GM23248 (cell line): ENCODE measurements at regions not wholly inside any gene's neighbourhood (a gene's known extent, or its start where the extent isn't known, plus 50 kb on each side); places are given as distances from the start of the nearest gene placed in this dataset.

Source experiments
- DNase-seq: peaks from one replicate; pipeline ENCODE4 v3.0.0-alpha.2; 2015
- H2AFZ ChIP-seq: fragments of 200-600 bp; sonication (generic); 2 replicates; pipeline ENCODE4 v1.6.1; 2016; ENCODE audit warnings: antibody characterized with exemption
- H3F3A ChIP-seq: fragments of 200-600 bp; sonication (generic); 2 replicates; pipeline ENCODE4 v1.6.1; 2016; ENCODE audit warnings: mild to moderate bottlenecking, antibody characterized with exemption, mixed run types; ENCODE audit not compliant: insufficient read depth
- H3K27ac ChIP-seq: fragments of 200-600 bp; sonication (generic); 2 replicates; pipeline ENCODE4 v1.5.1; 2016; ENCODE audit warnings: mild to moderate bottlenecking
- H3K27me3 ChIP-seq: fragments of 200-600 bp; sonication (generic); replicated peaks from 2 replicates; pipeline ENCODE4 v1.6.1; 2016; ENCODE audit warnings: mild to moderate bottlenecking; ENCODE audit not compliant: insufficient read depth
- H3K36me3 ChIP-seq: fragments of 200-600 bp; sonication (generic); 2 replicates; pipeline ENCODE4 v1.6.1; 2016; ENCODE audit warnings: low read depth, mild to moderate bottlenecking
- H3K4me1 ChIP-seq: fragments of 200-600 bp; sonication (generic); 2 replicates; pipeline ENCODE4 v1.6.1; 2016; ENCODE audit warnings: mild to moderate bottlenecking; ENCODE audit not compliant: insufficient read depth
- H3K4me2 ChIP-seq: fragments of 200-600 bp; sonication (generic); one replicate; pipeline ENCODE4 v1.6.1; 2016; ENCODE audit warnings: mild to moderate bottlenecking; ENCODE audit not compliant: unreplicated experiment
- H3K4me3 ChIP-seq: fragments of 200-600 bp; sonication (generic); 2 replicates; pipeline ENCODE4 v1.5.1; 2016; ENCODE audit warnings: mild to moderate bottlenecking
- H3K79me2 ChIP-seq: fragments of 200-600 bp; sonication (generic); 2 replicates; pipeline ENCODE4 v1.6.1; 2016; ENCODE audit warnings: mild to moderate bottlenecking; ENCODE audit not compliant: insufficient read depth
- H3K9ac ChIP-seq: fragments of 200-600 bp; sonication (generic); 2 replicates; pipeline ENCODE4 v1.6.1; 2016; ENCODE audit warnings: mild to moderate bottlenecking
- H3K9me2 ChIP-seq: fragments of 200-600 bp; sonication (generic); 2 replicates; pipeline ENCODE4 v1.6.1; 2016; ENCODE audit warnings: mixed run types, mild to moderate bottlenecking, moderate library complexity; ENCODE audit not compliant: insufficient read depth
- H3K9me3 ChIP-seq: fragments of 200-600 bp; sonication (generic); one replicate; pipeline ENCODE4 v1.6.1; 2017; ENCODE audit warnings: low read depth
- H4K20me1 ChIP-seq: fragments of 200-600 bp; sonication (generic); 2 replicates; pipeline ENCODE4 v1.6.0; 2016; ENCODE audit not compliant: insufficient read depth
- EZH2 ChIP-seq: fragments of 200-600 bp; sonication (generic); IDR thresholded peaks from 2 replicates; pipeline ENCODE4 v1.6.1; 2018; ENCODE audit warnings: antibody characterized with exemption, mild to moderate bottlenecking; ENCODE audit not compliant: insufficient read depth, poor library complexity, severe bottlenecking
- EZH2phosphoT487 ChIP-seq: fragments of 200-600 bp; sonication (generic); IDR thresholded peaks from 2 replicates; pipeline ENCODE4 v1.6.1; 2018; ENCODE audit warnings: antibody characterized with exemption, moderate library complexity, mild to moderate bottlenecking, low read depth; ENCODE audit not compliant: insufficient read depth
- WGBS, 2 experiments: methylation state at CpG; one replicate each; pipeline ENCODE4 v1.1.6; 2015 to 2017; ENCODE audit warnings: low lambda C conversion rate in 2 of 2, low coverage in 1 of 2; ENCODE audit errors: missing lambda C conversion rate in 2 of 2; 5-methylcytosine and 5-hydroxymethylcytosine counted together
- in situ Hi-C: fragments of 300-500 bp; cut with MboI; formaldehyde crosslinking; loops from 2 replicates; pipeline ENCODE4 v1.15.0; 2020

GRCh38 chr15:46872286-46872980, 844.9 kb upstream of the SEMA6D start:
- no peak for DNase-seq
- WGBS, 2 experiments, result 35 to 38% methylated on average over 5 of the region's 5 CpGs
- in situ Hi-C loops, result no loop called here

DNA sequence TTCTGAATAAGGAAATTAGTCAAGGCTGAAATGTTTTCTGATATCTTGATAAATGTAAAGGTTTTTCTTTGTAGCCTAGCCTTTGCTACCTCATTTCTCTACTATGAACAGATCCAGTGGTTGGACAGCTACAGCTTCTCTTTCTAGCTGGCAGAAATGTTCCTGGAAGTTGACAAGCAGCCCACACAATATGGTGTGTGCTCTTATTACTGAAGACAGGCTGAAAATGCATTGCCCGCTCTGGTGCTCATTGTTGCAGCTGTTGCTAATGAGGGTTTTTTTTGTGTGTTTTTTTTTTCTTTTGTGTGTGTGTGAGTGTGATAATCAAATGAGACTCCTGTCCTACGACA, 844.3 kb upstream of the SEMA6D start:
- no peak overlapping the region for H3K4me2 ChIP-seq
- no peaks in the 10 kb centered on the region for H4K20me1 ChIP-seq
- H3K9me3 ChIP-seq, result no peaks in the 10 kb centered on the region
- no peaks in the 10 kb centered on the region for H3K4me1 ChIP-seq
- no peak overlapping the region for H3K9ac ChIP-seq
- no peaks in the 10 kb centered on the region for H3K79me2 ChIP-seq
- WGBS, 2 experiments, result 24 to 37% methylated on average over 2 of the region's 2 CpGs
- no peak overlapping the region for H3K27ac ChIP-seq
- in situ Hi-C loops, result no loop called here
- H3K9me2 ChIP-seq, result no peaks in the 10 kb centered on the region
- TF ChIP-seq EZH2phosphoT487, result no peak
- TF ChIP-seq EZH2, result no peak
- no peak overlapping the region for H2AFZ ChIP-seq
- no peaks in the 10 kb centered on the region for H3F3A ChIP-seq
- H3K27me3 ChIP-seq, result no peaks in the 10 kb centered on the region
- H3K36me3 ChIP-seq, result no peaks in the 10 kb centered on the region
- H3K4me3 ChIP-seq, result no peak overlapping the region
- DNase-seq, result no peak

More at GRCh38 chr15:46872286-46872980, 844.9 kb upstream of the SEMA6D start:
- Histone ChIP-seq H3K4me3 (no peak overlapping the region), H2AFZ (no peak overlapping the region), H3F3A (no peaks in the 10 kb centered on the region), H3K36me3 (no peaks in the 10 kb centered on the region), H3K79me2 (no peaks in the 10 kb centered on the region), H3K4me2 (no peak overlapping the region), H3K9me2 (no peaks in the 10 kb centered on the region), H3K27ac (no peak overlapping the region), H3K9me3 (no peaks in the 10 kb centered on the region), H3K9ac (no peak overlapping the region), H3K4me1 (no peaks in the 10 kb centered on the region), H4K20me1 (no peaks in the 10 kb centered on the region), H3K27me3 (no peaks in the 10 kb centered on the region)
- TF ChIP-seq EZH2phosphoT487 (no peak), EZH2 (no peak)

DNA sequence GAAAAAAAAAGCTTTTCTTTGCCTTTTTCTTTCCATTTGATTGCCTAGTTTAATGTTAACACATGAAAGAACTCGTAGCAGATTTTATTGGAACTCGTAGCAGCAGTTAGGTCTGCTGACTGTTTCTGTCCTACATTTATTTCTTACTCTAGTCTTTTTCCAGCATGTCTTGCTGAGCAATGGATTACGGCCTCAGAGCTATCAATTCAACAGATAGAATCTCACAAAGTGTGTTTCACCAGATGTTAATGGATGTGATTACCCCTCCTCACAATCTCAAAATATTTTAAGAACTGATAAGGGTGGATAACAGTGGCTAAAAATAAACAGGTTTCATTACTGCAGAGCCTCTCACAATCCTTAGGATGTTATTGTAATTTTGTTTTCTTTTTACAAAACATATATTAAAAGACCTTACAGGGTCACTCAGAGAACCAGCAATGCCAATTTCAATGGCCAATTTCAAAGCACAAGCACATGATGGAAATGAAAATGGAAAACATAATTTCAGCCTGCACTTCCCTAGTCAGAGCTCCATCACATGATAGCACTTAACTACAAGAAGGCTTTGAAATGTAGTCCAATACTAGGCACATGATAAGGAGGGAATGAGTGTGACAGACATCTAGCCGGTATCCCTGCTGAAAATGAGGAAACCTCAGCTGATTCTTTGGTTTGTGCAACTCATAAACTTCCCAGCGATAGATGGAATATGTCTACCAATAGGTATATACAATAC, 838.1 kb upstream of the SEMA6D start:
- TF ChIP-seq EZH2 (no peak), EZH2phosphoT487 (no peak)
- WGBS, 2 experiments, result 0 to 4% methylated on average over 5 of the region's 5 CpGs
- H3K4me3 ChIP-seq, result no peak overlapping the region

GRCh38 chr15:46880791-46881190, 836.5 kb upstream of the SEMA6D start:
- TF ChIP-seq EZH2, result no peak
- no peak for TF ChIP-seq EZH2phosphoT487
- 22% methylated on average over 2 of the region's 2 CpGs for WGBS, 2 experiments
- Histone ChIP-seq H4K20me1 (no peaks in the 10 kb centered on the region), H3F3A (no peaks in the 10 kb centered on the region), H3K79me2 (no peaks in the 10 kb centered on the region), H3K4me2 (no peak overlapping the region), H3K27me3 (no peaks in the 10 kb centered on the region), H3K9ac (no peak overlapping the region), H3K9me2 (no peaks in the 10 kb centered on the region), H3K27ac (no peak overlapping the region), H3K4me1 (no peaks in the 10 kb centered on the region), H3K9me3 (no peaks in the 10 kb centered on the region), H3K4me3 (no peak overlapping the region), H3K36me3 (no peaks in the 10 kb centered on the region), H2AFZ (no peak overlapping the region)
- in situ Hi-C loops, result no loop called here
- no peak for DNase-seq

More for the DNA sequence above, 838.1 kb upstream of the SEMA6D start:
- no peaks in the 10 kb centered on the region for H3K9me3 ChIP-seq
- H3K4me1 ChIP-seq, result no peaks in the 10 kb centered on the region
- no peaks in the 10 kb centered on the region for H3K9me2 ChIP-seq
- no peaks in the 10 kb centered on the region for H3K27me3 ChIP-seq
- no peaks in the 10 kb centered on the region for H3K79me2 ChIP-seq
- in situ Hi-C loops, result no loop called here
- no peak overlapping the region for H3K9ac ChIP-seq
- H3K27ac ChIP-seq, result no peak overlapping the region
- H2AFZ ChIP-seq, result no peak overlapping the region
- DNase-seq, result no peak
- no peaks in the 10 kb centered on the region for H4K20me1 ChIP-seq
- no peaks in the 10 kb centered on the region for H3K36me3 ChIP-seq
- H3K4me2 ChIP-seq, result no peak overlapping the region
- H3F3A ChIP-seq, result no peaks in the 10 kb centered on the region
